Suprapubic skin (tissue), 3 donors: ENCODE measurements at regions not wholly inside any gene's neighbourhood (a gene's known extent, or its start where the extent isn't known, plus 50 kb on each side); places are given as distances from the start of the nearest gene placed in this dataset.
"Not testable (repeated sequence)": the region's sequence is repeated elsewhere in the genome, so short reads cannot be mapped to it uniquely, and the experiment has no call there.

ENCODE experiments used
- CTCF ChIP-seq, 2 donors: fragments of 200-600 bp in 1 of 2; fragments of 450-650 bp in 1 of 2; sonication (generic) in 1 of 2; IDR thresholded peaks; one replicate each; pipeline ENCODE4 v1.5.1; 2016 to 2019; ENCODE audit warnings: antibody characterized with exemption in 2 of 2, mild to moderate bottlenecking in 1 of 2, moderate library complexity in 1 of 2
- POLR2A ChIP-seq, 2 donors: fragments of 450-650 bp; IDR thresholded peaks; one replicate each; pipeline ENCODE4 v1.6.1; 2017; ENCODE audit warnings: antibody characterized with exemption in 2 of 2, mild to moderate bottlenecking in 2 of 2, moderate library complexity in 2 of 2

GRCh38 chr2:21790311-21790710 lies 666.5 kb downstream of the TDRD15 start:
- not testable (repeated sequence) for TF ChIP-seq CTCF, POLR2A (IDR thresholded peaks at IDR 0.05)
